PFSK-1 (cell line): ENCODE measurements at regions not wholly inside any gene's neighbourhood (a gene's known extent, or its start where the extent isn't known, plus 50 kb on each side); places are given as distances from the start of the nearest gene placed in this dataset.

Experiments
- FOXP2 ChIP-seq: optimal IDR thresholded peaks from 2 replicates; pipeline ENCODE3; 2011; ENCODE audit warnings: borderline replicate concordance, control low read depth, inconsistent platforms; ENCODE audit not compliant: insufficient read depth; ENCODE audit errors: extremely low read length, extremely low read depth
- POLR2AphosphoS5 ChIP-seq: IDR thresholded peaks from 2 replicates; pipeline ENCODE4 v1.6.1; 2012; ENCODE audit warnings: low read depth, mild to moderate bottlenecking, control low read depth, low read length, moderate library complexity
- SIN3A ChIP-seq: IDR thresholded peaks from 2 replicates; pipeline ENCODE4 v1.6.1; 2012; ENCODE audit warnings: mild to moderate bottlenecking, low read length, moderate library complexity, borderline replicate concordance; ENCODE audit not compliant: insufficient read depth
- TAF1 ChIP-seq: IDR thresholded peaks from 2 replicates; pipeline ENCODE4 v1.6.1; 2012; ENCODE audit warnings: low read length, control low read depth, borderline replicate concordance; ENCODE audit not compliant: insufficient read depth
- TF ChIP-seq, protein P1 (sequence below), 2 experiments: IDR thresholded peaks; 2 replicates each; pipeline versions ENCODE4 v1.6.1 to v1.8.0; 2011 to 2012; ENCODE audit warnings: low read depth in 2 of 2, low read length in 2 of 2, control low read depth in 1 of 2, inconsistent platforms in 1 of 2, mild to moderate bottlenecking in 1 of 2, moderate library complexity in 1 of 2; ENCODE audit not compliant: insufficient read depth in 1 of 2

DNA sequence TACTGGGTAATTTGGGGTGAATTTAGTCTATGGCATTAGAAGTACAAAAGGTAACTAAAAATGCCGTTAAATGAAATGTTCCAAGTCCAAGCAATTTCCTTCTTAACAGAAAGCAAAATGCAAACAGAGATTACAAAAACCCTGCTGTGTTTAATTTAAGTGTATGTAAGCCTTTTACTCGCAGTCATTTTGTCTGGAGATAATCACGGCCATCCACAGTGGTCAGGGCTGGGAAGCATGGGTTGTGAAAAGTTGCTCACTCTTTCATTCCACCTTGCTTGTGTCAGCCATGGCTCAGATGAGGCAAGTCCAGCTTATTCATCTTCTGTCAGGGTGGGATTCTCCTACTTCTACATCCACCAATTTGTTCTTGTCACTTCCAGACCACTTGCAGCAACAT, 983.6 kb upstream of the ZEB2 start:
- TF ChIP-seq SIN3A, result no peak
- no peak for TF ChIP-seq POLR2AphosphoS5
- TF ChIP-seq FOXP2, result no peak
- TF ChIP-seq, protein P1, sequence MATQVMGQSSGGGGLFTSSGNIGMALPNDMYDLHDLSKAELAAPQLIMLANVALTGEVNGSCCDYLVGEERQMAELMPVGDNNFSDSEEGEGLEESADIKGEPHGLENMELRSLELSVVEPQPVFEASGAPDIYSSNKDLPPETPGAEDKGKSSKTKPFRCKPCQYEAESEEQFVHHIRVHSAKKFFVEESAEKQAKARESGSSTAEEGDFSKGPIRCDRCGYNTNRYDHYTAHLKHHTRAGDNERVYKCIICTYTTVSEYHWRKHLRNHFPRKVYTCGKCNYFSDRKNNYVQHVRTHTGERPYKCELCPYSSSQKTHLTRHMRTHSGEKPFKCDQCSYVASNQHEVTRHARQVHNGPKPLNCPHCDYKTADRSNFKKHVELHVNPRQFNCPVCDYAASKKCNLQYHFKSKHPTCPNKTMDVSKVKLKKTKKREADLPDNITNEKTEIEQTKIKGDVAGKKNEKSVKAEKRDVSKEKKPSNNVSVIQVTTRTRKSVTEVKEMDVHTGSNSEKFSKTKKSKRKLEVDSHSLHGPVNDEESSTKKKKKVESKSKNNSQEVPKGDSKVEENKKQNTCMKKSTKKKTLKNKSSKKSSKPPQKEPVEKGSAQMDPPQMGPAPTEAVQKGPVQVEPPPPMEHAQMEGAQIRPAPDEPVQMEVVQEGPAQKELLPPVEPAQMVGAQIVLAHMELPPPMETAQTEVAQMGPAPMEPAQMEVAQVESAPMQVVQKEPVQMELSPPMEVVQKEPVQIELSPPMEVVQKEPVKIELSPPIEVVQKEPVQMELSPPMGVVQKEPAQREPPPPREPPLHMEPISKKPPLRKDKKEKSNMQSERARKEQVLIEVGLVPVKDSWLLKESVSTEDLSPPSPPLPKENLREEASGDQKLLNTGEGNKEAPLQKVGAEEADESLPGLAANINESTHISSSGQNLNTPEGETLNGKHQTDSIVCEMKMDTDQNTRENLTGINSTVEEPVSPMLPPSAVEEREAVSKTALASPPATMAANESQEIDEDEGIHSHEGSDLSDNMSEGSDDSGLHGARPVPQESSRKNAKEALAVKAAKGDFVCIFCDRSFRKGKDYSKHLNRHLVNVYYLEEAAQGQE (IDR thresholded peaks at IDR 0.05; ENCODE audit: insufficient read depth in 1 of 2, low read depth in 2 of 2, low read length in 2 of 2), result no peak
- no peak for TF ChIP-seq TAF1

DNA sequence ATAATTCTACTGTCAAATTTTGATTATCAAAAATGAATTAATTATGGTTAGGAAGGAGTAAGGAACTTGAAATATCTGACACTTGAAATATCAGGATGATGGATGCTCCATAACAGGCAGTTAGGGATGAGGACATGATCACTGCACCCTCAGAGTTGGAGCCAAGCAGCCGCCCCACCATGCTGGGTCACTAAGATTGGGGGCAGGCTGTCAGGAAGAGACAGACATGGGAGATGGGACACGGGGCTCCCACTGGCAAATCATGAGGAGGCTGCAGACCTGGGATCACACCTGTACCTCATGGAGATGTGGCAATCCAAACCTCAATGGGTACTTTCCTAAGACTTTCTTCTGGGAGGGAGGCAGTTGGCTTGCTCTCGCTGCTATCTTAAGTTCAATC, 982.0 kb upstream of the ZEB2 start:
- TF ChIP-seq TAF1 (no peak), FOXP2 (no peak), POLR2AphosphoS5 (no peak), SIN3A (no peak)
- TF ChIP-seq, protein P1 (IDR thresholded peaks at IDR 0.05; ENCODE audit: insufficient read depth in 1 of 2, low read depth in 2 of 2, low read length in 2 of 2), result no peak

DNA sequence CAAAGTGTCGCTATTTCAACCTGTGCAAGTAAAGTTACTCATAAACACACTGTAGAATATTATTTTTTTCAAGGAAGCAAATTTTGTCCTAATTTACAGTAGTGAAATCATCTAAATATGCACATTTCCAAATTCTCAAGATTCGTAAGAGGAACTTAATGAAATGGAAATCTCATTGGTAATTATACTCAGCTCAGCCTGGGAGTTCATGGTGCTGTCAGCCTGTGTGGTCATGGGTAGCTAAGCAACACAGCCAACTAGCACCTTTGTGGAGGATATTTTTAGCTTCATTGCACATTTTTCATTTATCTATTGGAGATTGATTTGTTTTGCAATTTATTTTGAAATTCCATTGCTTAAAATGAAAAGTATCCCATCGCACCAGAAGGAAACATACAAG, 975.7 kb upstream of the ZEB2 start:
- TF ChIP-seq TAF1 (no peak), SIN3A (no peak)
- TF ChIP-seq, protein P1 (IDR thresholded peaks at IDR 0.05; ENCODE audit: insufficient read depth in 1 of 2, low read depth in 2 of 2, low read length in 2 of 2), result no peak

DNA sequence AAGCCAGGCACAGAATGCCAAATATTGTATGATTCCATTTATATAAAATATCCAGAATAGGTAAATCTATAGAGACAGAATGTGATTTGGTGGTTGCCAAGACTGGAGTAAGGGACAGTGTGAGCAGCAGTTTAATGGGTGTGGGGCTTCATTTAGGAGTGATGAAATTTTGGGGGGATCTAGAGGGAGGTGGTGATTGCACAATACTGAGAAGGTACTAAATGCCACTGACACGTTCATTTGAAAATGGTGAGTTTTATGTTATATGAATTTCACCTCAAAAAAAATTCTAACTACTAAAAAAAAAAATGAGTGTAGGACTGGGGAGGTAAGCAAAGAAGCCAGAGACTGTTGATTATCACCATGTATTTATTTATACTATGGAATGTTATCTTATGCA, 974.5 kb upstream of the ZEB2 start:
- TF ChIP-seq FOXP2 (no peak), SIN3A (no peak), TAF1 (no peak), POLR2AphosphoS5 (no peak)
- TF ChIP-seq, protein P1 (IDR thresholded peaks at IDR 0.05; ENCODE audit: insufficient read depth in 1 of 2, low read depth in 2 of 2, low read length in 2 of 2), result no peak

DNA sequence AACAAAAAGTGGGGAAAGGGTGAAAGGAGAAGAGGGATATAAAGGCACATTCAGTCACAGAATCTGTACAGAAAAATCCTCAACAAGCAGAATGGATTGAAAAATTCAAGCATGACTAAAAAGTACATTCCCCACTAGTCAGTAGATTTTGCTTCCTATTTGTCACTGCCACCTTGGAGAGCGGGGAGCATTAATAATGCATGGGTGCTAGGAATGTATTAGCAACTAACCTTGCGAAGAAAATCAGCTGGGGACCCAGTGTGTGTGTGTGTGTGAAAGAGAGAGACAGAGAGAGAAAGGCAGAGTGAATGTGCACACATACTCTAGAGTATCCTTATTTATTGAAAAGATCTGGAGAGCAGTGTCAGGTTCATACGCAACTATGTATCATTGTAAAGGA, 968.7 kb upstream of the ZEB2 start:
- no peak for TF ChIP-seq SIN3A
- TF ChIP-seq, protein P1 (IDR thresholded peaks at IDR 0.05; ENCODE audit: insufficient read depth in 1 of 2, low read depth in 2 of 2, low read length in 2 of 2), result no peak
- no peak for TF ChIP-seq FOXP2
- TF ChIP-seq POLR2AphosphoS5, result no peak
- TF ChIP-seq TAF1, result no peak
